ENCODE measurements at regions not wholly inside any gene's neighbourhood (a gene's known extent, or its start where the extent isn't known, plus 50 kb on each side); places are given as distances from the start of the nearest gene placed in this dataset.

DNA sequence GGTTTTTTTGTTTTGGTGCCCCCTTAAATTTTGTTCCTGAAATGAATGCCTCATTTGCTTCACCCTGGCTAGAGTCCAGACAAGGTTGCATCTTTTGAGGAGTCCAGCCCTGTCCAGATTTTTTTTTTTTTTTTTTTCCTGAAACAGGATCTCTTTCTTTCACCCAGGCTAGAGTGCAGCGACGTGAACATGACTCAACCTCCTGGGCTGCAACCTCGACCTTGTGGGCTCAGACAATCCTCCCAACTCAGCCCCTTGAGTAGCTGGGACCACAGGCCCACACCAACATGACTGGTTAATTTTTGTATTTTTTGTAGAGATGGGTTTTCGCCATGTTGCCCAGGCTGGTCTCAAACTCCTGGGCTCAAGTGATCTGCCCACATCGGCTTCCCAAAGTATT, 469.0 kb upstream of the BRINP1 start:
- TF ChIP-seq Cebpa-rat (IDR thresholded peaks at IDR 0.05), result no peak
- Histone ChIP-seq H3K36me3 (no peaks in the 10 kb centered on the region), H4K20me1 (no peaks in the 10 kb centered on the region), H3K27me3 (no peaks in the 10 kb centered on the region), H3K4me2 (no peak overlapping the region), H3K9me3 (no peaks in the 10 kb centered on the region), H3K4me1 (no peaks in the 10 kb centered on the region), H3K27ac (no peak overlapping the region), H3K4me3 (no peak overlapping the region), H3K9ac (no peak overlapping the region)

DNA sequence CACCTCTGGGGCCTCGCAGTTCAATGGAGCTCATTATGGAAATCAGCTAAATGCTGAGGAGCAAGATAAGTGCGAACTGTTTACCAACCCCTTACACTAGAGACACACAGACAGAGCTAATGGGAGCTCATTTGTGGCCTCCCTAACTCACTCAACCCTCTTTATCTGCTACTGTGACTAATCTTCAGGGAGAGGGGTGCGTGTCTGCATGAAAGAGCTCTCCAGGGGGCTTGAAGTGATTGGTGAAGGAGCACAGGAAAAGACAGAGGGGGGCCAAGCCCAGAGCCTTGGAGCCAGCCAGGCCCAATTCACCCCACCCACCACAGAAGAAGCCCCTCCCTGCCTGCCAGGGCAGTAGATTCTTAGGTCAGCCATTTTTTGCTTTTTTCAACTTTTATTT, 466.8 kb upstream of the BRINP1 start:
- Histone ChIP-seq H3K4me3 (no peak overlapping the region), H3K27ac (no peak overlapping the region)

DNA sequence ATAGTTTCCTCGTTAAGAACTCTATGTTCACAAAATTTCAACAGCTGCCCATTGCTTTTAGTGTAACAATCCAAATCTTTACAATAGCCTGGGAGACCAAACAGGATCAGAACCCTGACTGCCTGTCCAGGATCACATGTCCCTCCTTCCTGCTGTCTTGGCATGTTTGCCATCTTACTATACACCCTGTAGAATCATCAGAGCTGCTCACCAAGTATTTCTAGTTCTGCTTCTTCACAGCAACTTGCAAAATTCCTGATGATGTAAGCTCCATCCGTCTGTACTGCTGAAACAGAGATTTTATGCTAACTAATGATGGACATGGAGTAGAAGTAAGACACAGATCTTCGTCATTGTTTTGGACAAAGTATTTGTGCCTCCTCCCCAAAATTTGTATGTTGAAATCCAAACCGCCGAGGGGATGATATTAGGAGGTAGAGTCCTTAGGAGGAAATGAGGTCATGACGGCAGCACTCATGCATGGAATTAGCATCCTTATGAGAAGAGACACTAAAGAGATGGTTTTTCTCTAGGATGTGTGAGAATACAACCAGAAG, 464.9 kb upstream of the BRINP1 start:
- Histone ChIP-seq H3K27me3 (no peaks in the 10 kb centered on the region), H3K4me1 (no peaks in the 10 kb centered on the region), H3K4me3 (no peak overlapping the region), H3K27ac (no peak overlapping the region), H4K20me1 (no peaks in the 10 kb centered on the region), H3K4me2 (no peak overlapping the region), H3K36me3 (no peaks in the 10 kb centered on the region), H3K9ac (no peak overlapping the region), H3K9me3 (no peaks in the 10 kb centered on the region)
- no peak for TF ChIP-seq Cebpa-rat (IDR thresholded peaks at IDR 0.05)

More for the DNA sequence above, 466.8 kb upstream of the BRINP1 start:
- H3K27me3 ChIP-seq, result no peaks in the 10 kb centered on the region
- no peak for TF ChIP-seq Cebpa-rat (IDR thresholded peaks at IDR 0.05)
- H4K20me1 ChIP-seq, result no peaks in the 10 kb centered on the region
- no peaks in the 10 kb centered on the region for H3K36me3 ChIP-seq
- H3K9me3 ChIP-seq, result no peaks in the 10 kb centered on the region
- no peak overlapping the region for H3K9ac ChIP-seq
- no peaks in the 10 kb centered on the region for H3K4me1 ChIP-seq
- no peak overlapping the region for H3K4me2 ChIP-seq

DNA sequence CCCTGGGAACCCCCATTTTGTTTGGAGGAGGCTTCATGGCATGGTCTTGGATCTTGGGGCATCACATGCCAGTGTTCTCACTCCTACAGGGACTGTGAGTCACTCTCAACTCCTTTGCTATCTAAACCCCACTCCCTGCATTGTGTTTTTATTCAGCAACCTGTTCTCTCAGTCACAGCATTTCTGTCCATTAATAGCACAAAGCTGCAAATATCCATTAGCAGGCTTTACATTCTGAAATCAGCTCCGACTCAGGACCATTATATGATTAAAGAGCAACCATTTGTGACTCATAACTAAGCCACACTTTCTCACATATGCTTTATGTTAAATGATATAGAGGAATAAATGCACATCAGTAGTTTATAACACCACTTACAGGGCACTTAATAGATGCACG, 462.1 kb upstream of the BRINP1 start:
- TF ChIP-seq Cebpa-rat (IDR thresholded peaks at IDR 0.05), result no peak
- Histone ChIP-seq H3K9ac (no peak overlapping the region), H3K27ac (no peak overlapping the region), H3K4me1 (no peaks in the 10 kb centered on the region), H3K4me3 (no peak overlapping the region), H3K9me3 (no peaks in the 10 kb centered on the region), H4K20me1 (no peaks in the 10 kb centered on the region), H3K27me3 (no peaks in the 10 kb centered on the region), H3K36me3 (no peaks in the 10 kb centered on the region), H3K4me2 (no peak overlapping the region)

DNA sequence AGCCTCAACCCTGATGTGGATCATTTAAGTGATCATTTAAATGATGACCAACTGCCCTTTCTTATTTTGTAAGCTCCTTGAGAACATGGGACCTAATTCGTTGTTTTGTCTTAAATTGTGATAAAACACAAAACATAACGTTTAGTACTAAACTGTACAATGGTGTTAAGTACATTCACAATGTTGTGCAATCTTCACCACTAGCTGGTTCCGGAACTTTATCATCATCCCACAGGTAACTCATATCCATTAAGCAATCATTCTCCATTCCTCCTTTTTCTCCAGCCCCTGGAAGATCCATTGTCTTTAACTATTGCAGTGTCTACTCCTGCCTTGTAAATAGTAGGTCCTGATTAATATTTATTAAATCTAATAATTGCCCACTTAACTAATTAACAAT, 460.5 kb upstream of the BRINP1 start:
- Histone ChIP-seq H3K27me3 (no peaks in the 10 kb centered on the region), H3K9ac (no peak overlapping the region), H3K4me1 (no peaks in the 10 kb centered on the region), H3K27ac (no peak overlapping the region), H3K4me3 (no peak overlapping the region), H4K20me1 (no peaks in the 10 kb centered on the region), H3K4me2 (no peak overlapping the region), H3K9me3 (no peaks in the 10 kb centered on the region), H3K36me3 (no peaks in the 10 kb centered on the region)
- TF ChIP-seq Cebpa-rat (IDR thresholded peaks at IDR 0.05), result no peak

DNA sequence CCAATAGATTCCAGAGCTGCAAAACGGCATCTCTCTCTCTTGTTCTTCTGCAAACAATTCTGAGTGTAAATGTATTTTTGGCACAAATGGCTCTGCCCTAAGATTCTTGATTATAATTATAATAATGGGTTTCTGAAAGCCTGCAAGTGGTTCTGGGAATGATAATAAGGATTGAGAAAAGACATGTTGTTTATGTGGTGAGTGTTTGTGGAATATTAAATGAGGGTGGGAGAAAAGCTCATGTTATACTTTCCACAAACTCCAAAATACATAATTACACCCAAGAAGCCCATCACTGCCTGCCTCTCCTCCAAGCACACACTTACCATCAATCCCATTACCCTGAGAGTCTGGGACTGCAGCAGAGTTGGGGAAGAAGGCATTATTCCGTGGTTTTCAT, 460.0 kb upstream of the BRINP1 start:
- Histone ChIP-seq H3K4me3 (no peak overlapping the region), H3K9me3 (no peaks in the 10 kb centered on the region), H3K9ac (no peak overlapping the region), H3K27me3 (no peaks in the 10 kb centered on the region), H3K4me2 (no peak overlapping the region), H3K36me3 (no peaks in the 10 kb centered on the region), H3K4me1 (no peaks in the 10 kb centered on the region), H3K27ac (no peak overlapping the region), H4K20me1 (no peaks in the 10 kb centered on the region)
- no peak for TF ChIP-seq Cebpa-rat (IDR thresholded peaks at IDR 0.05)

DNA sequence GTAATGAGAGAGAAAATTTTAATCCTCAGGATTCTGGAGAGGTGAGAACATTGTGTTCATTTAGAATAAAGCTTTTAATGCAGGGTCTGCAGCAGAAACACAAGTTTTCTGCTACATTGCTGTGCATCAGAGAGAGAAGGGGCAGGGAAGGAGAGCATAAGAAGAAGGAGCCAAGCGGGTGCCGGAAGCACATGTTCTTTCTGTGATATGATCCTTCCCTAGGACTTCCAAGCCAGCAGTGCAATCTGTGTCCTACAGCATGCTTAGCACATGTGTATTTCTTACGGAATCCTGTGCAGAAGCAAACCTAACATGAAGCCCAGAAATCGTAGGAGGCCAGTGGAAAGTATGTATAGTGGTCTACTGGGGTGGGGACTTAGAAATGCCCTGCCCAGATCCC, 458.3 kb upstream of the BRINP1 start:
- Histone ChIP-seq H3K4me3 (no peak overlapping the region), H3K36me3 (no peaks in the 10 kb centered on the region), H3K4me1 (no peaks in the 10 kb centered on the region), H3K9me3 (no peaks in the 10 kb centered on the region), H3K9ac (no peak overlapping the region), H3K4me2 (no peak overlapping the region), H4K20me1 (no peaks in the 10 kb centered on the region), H3K27ac (no peak overlapping the region), H3K27me3 (no peaks in the 10 kb centered on the region)
- no peak for TF ChIP-seq Cebpa-rat (IDR thresholded peaks at IDR 0.05)

DNA sequence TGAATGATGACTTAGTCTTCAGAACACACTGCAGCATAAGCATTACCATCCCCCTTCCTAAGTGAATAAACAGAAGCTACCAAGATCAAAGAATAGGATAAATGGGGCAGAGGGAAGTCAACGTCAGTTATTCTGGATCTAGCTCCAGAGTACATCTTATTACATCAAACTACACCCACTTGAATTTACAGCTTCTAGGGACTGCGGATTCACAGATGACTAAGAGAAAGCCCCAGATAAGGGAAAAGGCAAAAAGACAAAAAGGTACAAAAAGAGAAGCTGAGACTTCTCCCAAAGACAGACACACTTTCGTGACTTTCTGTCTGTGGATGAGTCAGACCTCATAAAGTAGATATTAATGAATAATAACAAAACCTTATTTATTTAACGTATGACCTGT, 457.9 kb upstream of the BRINP1 start:
- no peaks in the 10 kb centered on the region for H3K27me3 ChIP-seq
- no peak overlapping the region for H3K9ac ChIP-seq
- H3K9me3 ChIP-seq, result no peaks in the 10 kb centered on the region
- no peaks in the 10 kb centered on the region for H3K4me1 ChIP-seq
- no peaks in the 10 kb centered on the region for H4K20me1 ChIP-seq
- H3K36me3 ChIP-seq, result no peaks in the 10 kb centered on the region
- H3K27ac ChIP-seq, result no peak overlapping the region
- H3K4me3 ChIP-seq, result no peak overlapping the region
- TF ChIP-seq Cebpa-rat (IDR thresholded peaks at IDR 0.05), result no peak
- no peak overlapping the region for H3K4me2 ChIP-seq

DNA sequence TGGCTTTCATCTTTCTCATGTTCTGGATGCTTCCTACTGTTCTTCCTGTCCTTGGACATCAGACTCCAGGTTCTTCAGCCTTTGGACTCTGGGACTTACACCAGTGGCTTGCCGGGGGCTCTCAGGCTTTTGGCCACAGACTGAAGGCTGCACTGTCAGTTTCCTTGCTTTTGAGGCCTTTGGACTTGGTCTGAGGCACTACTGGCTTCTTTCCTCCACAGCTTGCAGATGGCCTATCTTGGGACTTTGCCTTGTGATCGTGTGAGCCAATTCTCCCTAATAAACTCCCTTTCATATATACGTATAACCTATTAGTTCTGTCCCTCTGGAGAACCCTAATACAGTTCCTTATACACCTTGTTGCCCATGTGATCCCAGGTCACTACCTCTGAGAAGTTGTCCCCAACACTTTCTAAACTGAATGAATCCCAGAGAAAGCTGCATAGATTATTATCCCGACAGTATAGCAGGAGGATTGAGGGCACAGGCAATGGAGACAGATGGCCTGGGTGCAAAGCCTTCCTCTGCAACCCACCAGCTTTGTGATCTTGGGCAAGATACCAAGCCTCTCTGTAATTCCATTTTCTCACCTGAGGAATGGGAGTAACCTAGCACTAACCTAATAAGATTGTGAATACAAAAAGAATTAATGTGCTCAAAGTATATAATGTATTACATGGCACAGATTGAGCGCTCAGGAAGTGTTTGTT, 449.6 kb upstream of the BRINP1 start:
- H3K4me3 ChIP-seq, result no peak overlapping the region
- H3K9ac ChIP-seq, result no peak overlapping the region
- H4K20me1 ChIP-seq, result no peaks in the 10 kb centered on the region
- H3K36me3 ChIP-seq, result no peaks in the 10 kb centered on the region
- no peak overlapping the region for H3K27ac ChIP-seq
- no peaks in the 10 kb centered on the region for H3K4me1 ChIP-seq
- no peaks in the 10 kb centered on the region for H3K27me3 ChIP-seq
- no peaks in the 10 kb centered on the region for H3K9me3 ChIP-seq
- H3K4me2 ChIP-seq, result no peak overlapping the region
- TF ChIP-seq Cebpa-rat (IDR thresholded peaks at IDR 0.05), result no peak

DNA sequence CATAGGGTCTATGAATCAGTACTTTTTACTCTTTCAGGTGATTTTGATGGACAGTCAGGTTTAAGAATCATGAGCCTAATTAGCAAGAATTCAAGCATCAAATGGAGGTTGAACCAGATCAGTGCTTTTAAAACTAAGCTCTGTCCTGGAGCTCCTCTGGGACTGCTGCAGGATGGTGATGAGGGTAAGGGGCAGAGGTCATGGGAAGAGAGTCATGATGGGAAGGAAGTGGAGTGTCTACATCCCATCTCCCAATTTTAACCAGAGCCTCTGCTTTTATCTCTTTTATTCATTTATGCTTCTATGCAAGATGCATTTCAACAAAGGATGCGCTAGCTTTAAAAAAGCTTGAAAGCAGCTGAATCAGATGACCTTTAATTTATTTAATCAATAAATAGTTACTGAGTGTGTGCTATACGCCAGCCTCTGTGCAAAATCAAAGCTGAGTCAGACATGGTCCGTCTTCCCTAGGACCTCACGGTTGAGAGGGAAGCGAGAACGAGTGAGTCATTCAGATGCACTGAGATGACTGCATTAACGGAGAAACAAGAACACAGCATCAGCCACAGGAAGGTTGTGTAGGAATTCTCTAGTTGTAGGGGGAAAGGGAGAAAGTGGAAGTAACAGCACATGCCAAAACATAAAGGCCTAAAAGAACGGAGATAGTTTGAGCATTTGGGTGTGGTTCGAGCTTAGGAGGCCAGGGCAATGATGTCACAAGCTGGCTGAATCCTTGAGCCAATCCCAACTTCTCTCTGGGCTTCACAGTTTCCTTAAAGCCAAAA, 441.6 kb upstream of the BRINP1 start:
- H3K36me3 ChIP-seq, result no peaks in the 10 kb centered on the region
- H3K4me1 ChIP-seq, result no peaks in the 10 kb centered on the region
- no peak overlapping the region for H3K4me2 ChIP-seq
- H3K4me3 ChIP-seq, result no peak overlapping the region
- no peaks in the 10 kb centered on the region for H3K9me3 ChIP-seq
- no peak overlapping the region for H3K27ac ChIP-seq
- TF ChIP-seq Cebpa-rat (IDR thresholded peaks at IDR 0.05), result no peak
- no peaks in the 10 kb centered on the region for H4K20me1 ChIP-seq
- no peaks in the 10 kb centered on the region for H3K27me3 ChIP-seq
- H3K9ac ChIP-seq, result no peak overlapping the region
